Activated CD4-positive, alpha-beta T cell treated with anti-CD3 and anti-CD28 coated beads, Interleukin-2, Interleukin-6, amounts not matched to agents 100 ng/mL and 50 ng/mL, durations not matched to agents 16 hours and 8 hours (primary cell): ENCODE measurements at regions not wholly inside any gene's neighbourhood (a gene's known extent, or its start where the extent isn't known, plus 50 kb on each side); places are given as distances from the start of the nearest gene placed in this dataset.

Experiments used
- DNase-seq: peaks from one replicate; pipeline ENCODE4 v3.0.0-alpha.2; 2020

GRCh38 chr5:175163586-175164275 lies 280.3 kb downstream of the DRD1 start:
- DNase-seq: no peak

GRCh38 chr5:175162036-175162435 lies 281.9 kb downstream of the DRD1 start:
- DNase-seq: no peak

- DNase-seq: no peak
Observed at GRCh38 chr5:175159956-175160355, 284.0 kb downstream of the DRD1 start.

GRCh38 chr5:175148636-175149172 lies 295.3 kb downstream of the DRD1 start:
- DNase-seq: no peak

GRCh38 chr5:175146733-175147132 lies 297.2 kb downstream of the DRD1 start:
- no peak for DNase-seq

GRCh38 chr5:175141421-175141820 lies 302.6 kb downstream of the DRD1 start:
- no peak for DNase-seq

GRCh38 chr5:175133185-175133584 lies 310.8 kb downstream of the DRD1 start:
- DNase-seq: no peak

- no peak for DNase-seq
Observed at GRCh38 chr5:175131432-175131831, 312.6 kb downstream of the DRD1 start.

GRCh38 chr5:175129619-175130018 lies 314.4 kb downstream of the DRD1 start:
- DNase-seq: no peak

GRCh38 chr5:175129121-175129520 lies 314.9 kb downstream of the DRD1 start:
- no peak for DNase-seq

GRCh38 chr5:175124821-175125220 lies 319.2 kb downstream of the DRD1 start:
- no peak for DNase-seq

- no peak for DNase-seq
Observed at GRCh38 chr5:175124251-175124813, 319.6 kb downstream of the DRD1 start.

- no peak for DNase-seq
Observed at GRCh38 chr5:175123542-175123941, 320.4 kb downstream of the DRD1 start.

GRCh38 chr5:175121457-175121856 lies 322.5 kb downstream of the DRD1 start:
- no peak for DNase-seq

- no peak for DNase-seq
Observed at GRCh38 chr5:175120412-175120811, 323.6 kb downstream of the DRD1 start.

- no peak for DNase-seq
Observed at GRCh38 chr5:175118700-175119309, 325.2 kb downstream of the DRD1 start.

- no peak for DNase-seq
Observed at GRCh38 chr5:175116466-175117048, 327.4 kb downstream of the DRD1 start.

- no peak for DNase-seq
Observed at GRCh38 chr5:175115831-175116230, 328.2 kb downstream of the DRD1 start.

- no peak for DNase-seq
Observed at GRCh38 chr5:175113947-175114346, 330.0 kb downstream of the DRD1 start.

- DNase-seq: no peak
Observed at GRCh38 chr5:175109058-175109755, 334.8 kb downstream of the DRD1 start.

- no peak for DNase-seq
Observed at GRCh38 chr5:175107865-175108264, 336.1 kb downstream of the DRD1 start.

- no peak for DNase-seq
Observed at GRCh38 chr5:175107028-175107588, 336.9 kb downstream of the DRD1 start.

- no peak for DNase-seq
Observed at GRCh38 chr5:175104677-175105076, 339.3 kb downstream of the DRD1 start.
